ENCODE measurements at regions not wholly inside any gene's neighbourhood (a gene's known extent, or its start where the extent isn't known, plus 50 kb on each side); places are given as distances from the start of the nearest gene placed in this dataset.

GRCh38 chr14:98910061-98910460 lies 361.9 kb downstream of the BCL11B start:
- no peaks in the 10 kb centered on the region for H3K27me3 ChIP-seq (ENCODE audit: control insufficient read depth, insufficient read depth, low read length)
- TF ChIP-seq CTCF (IDR thresholded peaks at IDR 0.05; ENCODE audit: insufficient read depth, low read depth, low read length), result no peak
- DNase-seq (ENCODE audit: low read depth), result no peak
- ChIA-PET CTCF (no interaction called here), POLR2A (no interaction called here)
- no peak overlapping the region for H3K4me3 ChIP-seq (ENCODE audit: low read depth, low read length)
- no peaks in the 10 kb centered on the region for H3K36me3 ChIP-seq (ENCODE audit: control insufficient read depth, insufficient read depth, low read length)

GRCh38 chr14:98912655-98913054 lies 359.3 kb downstream of the BCL11B start:
- no peak for TF ChIP-seq CTCF (IDR thresholded peaks at IDR 0.05; ENCODE audit: insufficient read depth, low read depth, low read length)
- Histone ChIP-seq H3K4me3 (ENCODE audit: low read depth, low read length) (no peak overlapping the region), H3K36me3 (ENCODE audit: control insufficient read depth, insufficient read depth, low read length) (no peaks in the 10 kb centered on the region), H3K27me3 (ENCODE audit: control insufficient read depth, insufficient read depth, low read length) (no peaks in the 10 kb centered on the region)
- CTCF ChIA-PET, result no interaction called here
- DNase-seq (ENCODE audit: low read depth), result no peak
- POLR2A ChIA-PET, result no interaction called here

- ChIA-PET CTCF (no interaction called here), POLR2A (no interaction called here)
- TF ChIP-seq CTCF (IDR thresholded peaks at IDR 0.05; ENCODE audit: insufficient read depth, low read depth, low read length), result no peak
- Histone ChIP-seq H3K27me3 (ENCODE audit: control insufficient read depth, insufficient read depth, low read length) (no peaks in the 10 kb centered on the region), H3K4me3 (ENCODE audit: low read depth, low read length) (no peak overlapping the region), H3K36me3 (ENCODE audit: control insufficient read depth, insufficient read depth, low read length) (no peaks in the 10 kb centered on the region)
- DNase-seq (ENCODE audit: low read depth), result no peak
Observed at GRCh38 chr14:98913967-98914650, 357.9 kb downstream of the BCL11B start.

- Histone ChIP-seq H3K36me3 (ENCODE audit: control insufficient read depth, insufficient read depth, low read length) (no peaks in the 10 kb centered on the region), H3K27me3 (ENCODE audit: control insufficient read depth, insufficient read depth, low read length) (no peaks in the 10 kb centered on the region), H3K4me3 (ENCODE audit: low read depth, low read length) (no peak overlapping the region)
- CTCF ChIA-PET, result no interaction called here
- DNase-seq (ENCODE audit: low read depth), result no peak
- POLR2A ChIA-PET, result no interaction called here
- no peak for TF ChIP-seq CTCF (IDR thresholded peaks at IDR 0.05; ENCODE audit: insufficient read depth, low read depth, low read length)
Observed at GRCh38 chr14:98914942-98915341, 357.1 kb downstream of the BCL11B start.

- DNase-seq (ENCODE audit: low read depth), result no peak
- POLR2A ChIA-PET, result no interaction called here
- no peaks in the 10 kb centered on the region for H3K36me3 ChIP-seq (ENCODE audit: control insufficient read depth, insufficient read depth, low read length)
- CTCF ChIA-PET, result no interaction called here
- no peak for TF ChIP-seq CTCF (IDR thresholded peaks at IDR 0.05; ENCODE audit: insufficient read depth, low read depth, low read length)
- no peaks in the 10 kb centered on the region for H3K27me3 ChIP-seq (ENCODE audit: control insufficient read depth, insufficient read depth, low read length)
- no peak overlapping the region for H3K4me3 ChIP-seq (ENCODE audit: low read depth, low read length)
Observed at GRCh38 chr14:98915625-98916024, 356.4 kb downstream of the BCL11B start.
